NCI-H526 (cell line): ENCODE measurements at regions not wholly inside any gene's neighbourhood (a gene's known extent, or its start where the extent isn't known, plus 50 kb on each side); places are given as distances from the start of the nearest gene placed in this dataset.

Experiments
- DNase-seq, 2 experiments: peaks; one replicate each; lab custom pipeline; 2025; lab: John Stamatoyannopoulos, UW

GRCh38 chr9:118305331-118305730 is 601.1 kb downstream of the TLR4 start:
- no peak for DNase-seq

DNA sequence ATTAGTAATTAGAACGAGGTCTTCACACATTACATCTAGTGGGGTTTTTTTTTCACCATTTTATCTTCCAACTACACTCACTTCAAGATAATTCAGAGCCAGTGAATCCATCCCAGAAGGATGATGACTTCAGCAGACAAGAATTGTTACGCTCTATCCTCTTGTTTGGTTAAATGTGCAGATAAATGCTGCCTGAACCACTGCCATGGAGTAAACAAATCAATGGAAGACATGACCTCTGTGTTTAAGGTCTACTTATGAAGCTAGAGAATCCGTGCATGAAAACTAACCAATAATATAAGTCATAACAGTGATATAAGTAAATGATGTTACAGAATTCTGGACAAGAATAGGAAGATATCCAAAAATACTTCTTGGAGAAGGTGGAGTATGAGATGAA is 602.6 kb downstream of the TLR4 start:
- DNase-seq = no peak

- no peak for DNase-seq
Measured at GRCh38 chr9:118313965-118314364, 609.8 kb downstream of the TLR4 start.

GRCh38 chr9:118316831-118317343 is 612.7 kb downstream of the TLR4 start:
- no peak for DNase-seq

DNA sequence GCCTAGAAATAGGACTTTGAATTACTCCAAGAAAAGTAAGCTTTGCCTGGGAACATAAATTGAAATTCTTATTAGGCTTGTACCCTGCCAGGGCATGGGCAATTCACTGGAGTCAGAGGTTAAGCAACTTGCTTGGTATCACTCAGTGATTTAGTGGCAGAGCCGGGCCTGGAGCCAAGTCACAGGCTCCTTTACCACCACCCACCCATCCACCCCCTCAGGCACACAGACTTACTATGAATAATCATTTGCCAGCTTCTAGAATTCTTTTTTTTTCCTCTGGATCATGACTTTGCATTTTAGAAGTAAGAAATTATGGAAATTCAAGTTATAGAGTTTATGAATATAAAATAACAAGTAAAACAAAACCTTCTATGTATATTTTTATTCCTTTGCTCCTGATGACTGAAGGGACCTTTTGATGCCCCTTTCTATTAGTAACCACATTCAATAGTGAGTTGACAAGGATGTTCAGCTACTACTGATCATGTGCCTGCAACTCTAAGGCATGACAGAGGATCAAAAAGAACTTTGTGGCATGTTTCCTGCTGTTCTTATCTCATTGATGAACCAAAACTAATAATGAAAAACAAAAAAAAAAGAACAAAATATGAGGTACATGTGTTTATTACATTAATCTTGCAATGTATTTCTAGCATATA is 614.7 kb downstream of the TLR4 start:
- DNase-seq = no peak

- no peak for DNase-seq
Measured at GRCh38 chr9:118321788-118322187, 617.6 kb downstream of the TLR4 start.

- no peak for DNase-seq
Measured at GRCh38 chr9:118324706-118325105, 620.5 kb downstream of the TLR4 start.

- DNase-seq = no peak
Measured at GRCh38 chr9:118325757-118326156, 621.6 kb downstream of the TLR4 start.

- no peak for DNase-seq
Measured at GRCh38 chr9:118326326-118326725, 622.1 kb downstream of the TLR4 start.

GRCh38 chr9:118330191-118330986 is 626.2 kb downstream of the TLR4 start:
- DNase-seq = no peak

DNA sequence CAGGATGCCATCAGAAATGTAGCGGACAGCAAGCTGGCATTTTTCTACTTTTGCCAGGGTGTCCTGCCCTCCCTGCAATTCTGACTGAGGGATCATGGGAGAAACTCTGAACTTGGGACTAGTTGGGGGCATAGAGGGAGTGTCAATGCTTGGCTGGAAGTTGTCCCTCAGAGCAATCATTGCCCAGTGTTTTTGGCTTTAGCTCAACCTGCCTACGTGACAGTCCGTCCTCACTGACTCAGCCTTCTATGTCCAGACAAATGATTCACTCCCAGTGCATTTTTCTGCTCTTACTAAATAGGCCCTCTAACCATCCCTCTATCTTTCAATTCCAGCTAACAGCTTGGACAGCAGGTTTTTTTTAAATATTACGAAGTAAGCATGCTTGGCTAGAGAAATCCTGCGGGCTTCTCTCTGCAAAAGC is 627.4 kb downstream of the TLR4 start:
- DNase-seq = no peak

DNA sequence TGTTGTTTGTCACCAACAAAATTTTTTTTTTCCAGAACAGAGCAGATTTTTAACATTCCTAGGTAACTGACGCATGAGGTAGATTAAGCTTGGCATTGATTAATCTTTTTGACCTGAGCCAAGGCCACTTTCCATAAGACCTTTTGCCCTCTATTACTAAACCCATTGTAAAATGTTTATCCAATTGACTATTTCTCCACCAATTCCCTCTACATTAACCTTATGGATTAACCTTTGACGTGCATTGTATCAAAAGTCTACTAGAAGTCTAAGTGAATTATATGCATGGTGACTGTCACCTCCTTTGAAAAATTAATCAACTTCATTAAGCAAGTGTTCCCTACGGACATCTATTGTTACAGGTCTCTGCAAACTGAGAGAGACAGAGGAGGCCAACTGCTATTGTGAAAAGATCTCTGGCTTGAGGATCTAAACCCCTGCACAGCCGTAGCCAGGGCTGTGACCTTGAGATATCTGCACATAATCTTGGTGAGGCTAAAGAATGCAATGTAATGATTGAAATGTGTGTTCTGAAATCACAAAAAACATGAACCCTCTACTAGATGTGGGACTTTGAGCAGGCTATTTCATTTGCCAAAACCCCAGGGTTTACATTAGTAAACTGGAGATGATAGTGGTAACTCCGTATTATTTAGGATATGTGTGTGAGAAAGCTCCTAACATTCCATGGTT is 632.2 kb downstream of the TLR4 start:
- no peak for DNase-seq

GRCh38 chr9:118336943-118337330 is 632.7 kb downstream of the TLR4 start:
- no peak for DNase-seq

DNA sequence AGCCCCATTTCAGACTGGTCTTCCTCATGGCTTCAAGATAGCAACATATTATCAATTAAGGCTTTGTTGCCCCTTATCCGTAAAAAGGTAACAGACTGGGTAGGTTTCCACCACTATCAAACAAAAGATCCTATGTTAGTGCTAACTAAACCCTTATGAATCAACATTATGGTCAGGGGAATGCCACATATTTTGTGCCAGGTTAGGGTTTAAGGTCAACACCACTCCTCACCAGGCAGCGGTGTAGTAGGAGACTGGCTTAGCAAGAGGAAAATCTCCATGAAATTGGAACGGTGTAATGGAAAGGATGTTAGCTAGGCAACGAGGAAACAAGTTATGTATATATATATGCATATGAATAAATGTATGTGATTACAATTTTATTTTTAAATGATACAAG is 655.8 kb downstream of the TLR4 start:
- DNase-seq = no peak

- DNase-seq = no peak
Measured at GRCh38 chr9:118362123-118362522, 657.9 kb downstream of the TLR4 start.

DNA sequence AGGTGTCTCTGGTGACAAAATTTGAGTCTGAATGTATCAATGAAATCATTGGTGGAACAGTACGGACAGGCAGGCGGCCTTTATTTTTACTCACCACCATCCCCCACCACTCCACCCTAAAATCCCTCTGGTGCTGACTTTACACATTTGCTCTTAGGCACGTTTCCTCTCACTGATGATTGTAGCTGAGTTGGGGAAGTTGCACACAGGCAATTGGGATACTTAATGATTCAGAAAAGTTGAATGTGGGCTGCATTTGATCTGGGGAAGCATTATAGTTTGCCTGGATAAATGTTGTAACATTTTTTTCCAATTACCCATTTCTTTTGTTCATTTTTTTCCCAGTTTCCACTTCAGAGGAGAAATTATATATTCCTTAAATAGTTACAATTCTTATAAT is 658.4 kb downstream of the TLR4 start:
- no peak for DNase-seq

DNA sequence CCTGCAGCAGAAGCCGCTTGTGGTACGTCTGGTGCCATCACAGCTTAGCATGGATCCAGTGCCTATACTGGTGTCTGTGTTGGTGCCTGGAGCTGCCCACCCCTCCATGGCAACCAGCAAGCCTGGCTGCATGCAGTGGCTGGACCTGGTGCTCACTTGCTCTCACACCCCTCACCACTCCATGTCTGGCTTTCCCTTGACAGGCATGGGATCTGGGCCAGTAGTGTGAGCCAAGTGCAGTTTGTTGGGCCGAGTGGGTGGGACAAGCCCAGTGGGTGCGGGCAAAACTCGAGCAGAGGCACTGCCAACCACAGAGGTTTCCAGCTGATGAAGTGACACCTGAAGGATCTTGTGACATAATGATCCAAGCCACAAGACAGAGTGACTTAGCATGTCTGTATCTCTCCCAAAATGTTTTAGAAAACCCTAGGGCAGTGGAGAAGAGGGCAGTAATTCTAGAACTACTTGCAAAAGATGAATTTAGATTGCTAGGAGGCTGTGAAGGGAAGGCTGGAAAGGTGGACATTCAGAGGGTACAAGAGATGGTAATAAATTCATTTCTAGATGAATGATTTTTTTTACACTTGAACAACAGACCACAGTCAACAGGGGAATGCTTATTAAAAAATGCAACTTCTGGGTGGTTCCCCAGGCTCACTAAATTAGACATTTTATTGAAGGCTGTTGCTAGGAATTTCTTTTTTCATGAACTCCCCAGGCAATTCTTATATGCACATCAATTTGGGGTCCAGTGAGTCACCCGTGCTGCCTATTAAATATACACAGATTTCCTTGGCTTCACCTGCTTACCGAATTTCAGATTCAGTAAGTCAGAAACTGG is 660.3 kb downstream of the TLR4 start:
- no peak for DNase-seq

DNA sequence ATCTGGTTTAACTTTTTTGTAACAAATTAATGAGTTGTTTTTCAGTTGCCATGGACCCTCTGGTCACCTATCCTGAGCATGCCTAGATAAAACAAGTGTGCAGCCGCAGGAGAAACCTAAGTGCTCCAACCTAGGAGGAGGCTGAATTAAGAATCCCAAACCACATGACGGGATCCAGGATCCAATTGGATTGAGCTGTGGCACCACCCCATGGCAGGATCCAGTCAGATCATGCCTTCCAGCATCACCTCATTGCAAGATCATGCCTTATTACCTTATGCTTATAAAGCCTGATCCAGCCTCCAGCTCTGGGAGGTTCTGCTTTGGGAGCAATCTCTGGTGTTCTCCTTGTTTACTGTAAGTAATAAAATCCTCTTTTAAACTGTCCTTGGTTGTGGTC is 662.0 kb downstream of the TLR4 start:
- no peak for DNase-seq

DNA sequence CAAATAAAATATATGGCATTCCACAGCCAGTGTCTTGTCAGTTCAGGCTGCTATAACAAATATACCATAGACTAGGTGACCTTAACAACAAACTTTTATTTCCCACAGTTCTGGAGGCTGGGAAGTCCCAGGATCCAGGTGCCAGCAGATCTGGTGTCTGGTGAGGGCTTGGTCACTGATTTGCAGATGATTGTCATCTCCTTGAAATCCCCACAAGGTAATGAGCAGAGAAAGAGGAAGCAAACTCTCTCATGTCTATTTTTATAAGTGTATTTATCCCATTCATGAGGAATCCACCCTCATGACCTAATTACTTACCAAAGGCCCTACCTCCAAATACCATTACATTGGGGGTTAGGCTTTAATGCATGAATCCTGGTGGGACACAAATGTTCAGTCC is 663.2 kb downstream of the TLR4 start:
- DNase-seq = no peak

DNA sequence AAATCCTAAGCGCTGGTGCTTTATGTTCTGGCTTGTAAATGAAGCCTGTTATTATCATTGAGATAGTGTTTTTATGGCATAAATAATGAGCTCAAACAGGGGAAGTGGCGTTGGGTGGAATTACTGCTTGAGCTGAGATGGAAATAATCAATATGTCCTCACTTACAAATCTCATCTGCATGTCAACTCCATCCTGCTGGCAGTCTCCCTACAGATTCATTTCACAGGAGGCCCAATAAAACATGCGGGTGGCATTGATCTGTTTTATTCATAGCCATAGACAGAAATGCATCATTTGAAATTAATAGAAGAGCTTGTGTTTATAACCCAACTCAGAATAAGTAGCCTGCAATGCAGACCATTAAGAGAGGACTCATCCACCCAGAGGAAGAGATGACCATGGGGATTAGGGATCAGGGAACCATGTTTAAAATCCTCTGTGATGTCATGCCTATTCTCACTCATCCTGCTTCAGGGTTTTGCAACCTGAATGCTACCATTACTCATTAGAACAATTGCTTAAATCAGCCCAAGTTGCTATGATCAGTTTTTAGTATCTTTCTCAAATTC is 680.4 kb downstream of the TLR4 start:
- DNase-seq = no peak

- DNase-seq = no peak
Measured at GRCh38 chr9:118395415-118395814, 691.2 kb downstream of the TLR4 start.

- DNase-seq = no peak
Measured at GRCh38 chr9:118401546-118401945, 697.3 kb downstream of the TLR4 start.
